ENCODE measurements at regions not wholly inside any gene's neighbourhood (a gene's known extent, or its start where the extent isn't known, plus 50 kb on each side); places are given as distances from the start of the nearest gene placed in this dataset.

- H3K9me3 ChIP-seq = no peaks in the 10 kb centered on the region
- DNase-seq = no peak
Measured at GRCh38 chr14:104522926-104523545, 56.5 kb upstream of the C14orf180 start.

GRCh38 chr14:104523546-104523935 is 56.0 kb upstream of the C14orf180 start:
- DNase-seq (no peak), ATAC-seq (no peak)
- intact Hi-C loops (cut with DNase I) = no loop called here
- TF ChIP-seq CTCF (IDR thresholded peaks at IDR 0.05) = no peak
- Histone ChIP-seq H3K27me3 (no peaks in the 10 kb centered on the region), H3K4me1 (no peaks in the 10 kb centered on the region), H3K27ac (no peak overlapping the region), H3K9me3 (no peaks in the 10 kb centered on the region), H3K36me3 (no peaks in the 10 kb centered on the region), H3K4me3 (no peak overlapping the region)

More at GRCh38 chr14:104522926-104523545, 56.5 kb upstream of the C14orf180 start:
- Histone ChIP-seq H3K36me3 (no peaks in the 10 kb centered on the region), H3K4me1 (no peaks in the 10 kb centered on the region), H3K27ac (no peak overlapping the region), H3K27me3 (no peaks in the 10 kb centered on the region), H3K4me3 (no peak overlapping the region)
- ATAC-seq = peak; percentile 11
- intact Hi-C loops (cut with DNase I) = no loop called here
- no peak for TF ChIP-seq CTCF (IDR thresholded peaks at IDR 0.05)

GRCh38 chr14:104524726-104525125 is 54.8 kb upstream of the C14orf180 start:
- intact Hi-C loops (cut with DNase I) = no loop called here
- Histone ChIP-seq H3K36me3 (no peaks in the 10 kb centered on the region), H3K9me3 (no peaks in the 10 kb centered on the region), H3K4me1 (no peaks in the 10 kb centered on the region), H3K27ac (no peak overlapping the region), H3K4me3 (no peak overlapping the region), H3K27me3 (no peaks in the 10 kb centered on the region)
- no peak for ATAC-seq
- no peak for TF ChIP-seq CTCF (IDR thresholded peaks at IDR 0.05)
- no peak for DNase-seq

- H3K27ac ChIP-seq = no peak overlapping the region
- H3K27me3 ChIP-seq = no peaks in the 10 kb centered on the region
- no peak for TF ChIP-seq CTCF (IDR thresholded peaks at IDR 0.05)
- ATAC-seq (no peak), DNase-seq (no peak)
- intact Hi-C loops (cut with DNase I) = no loop called here
- H3K36me3 ChIP-seq = no peaks in the 10 kb centered on the region
- no peak overlapping the region for H3K4me3 ChIP-seq
- no peaks in the 10 kb centered on the region for H3K9me3 ChIP-seq
- no peaks in the 10 kb centered on the region for H3K4me1 ChIP-seq
Measured at GRCh38 chr14:104526723-104527645, 52.6 kb upstream of the C14orf180 start.

- no peak overlapping the region for H3K4me3 ChIP-seq
- intact Hi-C loops (cut with DNase I) = no loop called here
- no peaks in the 10 kb centered on the region for H3K9me3 ChIP-seq
- no peak for ATAC-seq
- no peak for DNase-seq
- H3K27ac ChIP-seq = no peak overlapping the region
- no peaks in the 10 kb centered on the region for H3K4me1 ChIP-seq
- H3K36me3 ChIP-seq = no peaks in the 10 kb centered on the region
- no peak for TF ChIP-seq CTCF (IDR thresholded peaks at IDR 0.05)
- H3K27me3 ChIP-seq = no peaks in the 10 kb centered on the region
Measured at GRCh38 chr14:104527857-104528459, 51.6 kb upstream of the C14orf180 start.
